Peyer's patch (tissue), 4 donors: ENCODE measurements at regions not wholly inside any gene's neighbourhood (a gene's known extent, or its start where the extent isn't known, plus 50 kb on each side); places are given as distances from the start of the nearest gene placed in this dataset.

Experiments
- DNase-seq, 3 donors: peaks; one replicate each; pipeline ENCODE4 v3.0.0-alpha.2; 2017 to 2019
- H3K27ac ChIP-seq, 4 donors: fragments of 200-600 bp; sonication (generic); one replicate each; pipeline ENCODE4 v1.5.1; 2016 to 2019
- H3K27me3 ChIP-seq, 2 donors: fragments of 200-600 bp; sonication (generic); one replicate each; pipeline ENCODE4 v1.5.1; 2019
- H3K36me3 ChIP-seq, 3 donors: fragments of 200-600 bp; sonication (generic); one replicate each; pipeline ENCODE4 v1.5.1; 2016 to 2019
- H3K4me1 ChIP-seq, 4 donors: fragments of 200-600 bp; sonication (generic); one replicate each; pipeline ENCODE4 v1.5.1; 2016 to 2019
- H3K4me3 ChIP-seq, 4 donors: fragments of 200-600 bp; sonication (generic); 1 replicate in 3 of 4; 2 replicates in 1 of 4; pipeline ENCODE4 v1.5.1; 2016 to 2019; ENCODE audit warnings: mild to moderate bottlenecking in 1 of 4
- H3K9me3 ChIP-seq, 4 donors: fragments of 200-600 bp; sonication (generic); one replicate each; pipeline ENCODE4 v1.5.1; 2016 to 2019; ENCODE audit warnings: mild to moderate bottlenecking in 1 of 4
- CTCF ChIP-seq, 6 experiments: fragments of 450-650 bp in 4 of 6; fragments of 200-600 bp in 2 of 6; sonication (generic) in 1 of 6; IDR thresholded peaks; one replicate each; pipeline ENCODE4 v1.5.1; 2017 to 2019; ENCODE audit warnings: antibody characterized with exemption in 6 of 6, mild to moderate bottlenecking in 3 of 6, moderate library complexity in 1 of 6
- POLR2A ChIP-seq, 2 donors: fragments of 450-650 bp; IDR thresholded peaks; one replicate each; pipeline ENCODE4 v1.5.1; 2017; ENCODE audit warnings: antibody characterized with exemption in 2 of 2, mild to moderate bottlenecking in 2 of 2, moderate library complexity in 2 of 2

GRCh38 chr20:58131551-58132142 is 96.8 kb downstream of the ANKRD60 start:
- no peaks in the 10 kb centered on the region for H3K9me3 ChIP-seq
- no peaks in the 10 kb centered on the region for H3K36me3 ChIP-seq
- H3K27ac ChIP-seq, result peak overlapping the region in 1 of 4 donors; percentile 52
- H3K4me3 ChIP-seq, result no peak overlapping the region
- no peak for DNase-seq
- no peaks in the 10 kb centered on the region for H3K27me3 ChIP-seq
- H3K4me1 ChIP-seq, result no peaks in the 10 kb centered on the region
- TF ChIP-seq CTCF (IDR thresholded peaks at IDR 0.05), result no peak
- TF ChIP-seq POLR2A (IDR thresholded peaks at IDR 0.05), result no peak

- Histone ChIP-seq H3K9me3 (no peaks in the 10 kb centered on the region), H3K4me3 (no peak overlapping the region), H3K36me3 (no peaks in the 10 kb centered on the region), H3K4me1 (no peaks in the 10 kb centered on the region), H3K27ac (peak overlapping the region in 1 of 4 donors; percentile 52), H3K27me3 (no peaks in the 10 kb centered on the region)
- TF ChIP-seq CTCF (IDR thresholded peaks at IDR 0.05) (no peak), POLR2A (IDR thresholded peaks at IDR 0.05) (no peak)
- no peak for DNase-seq
Measured at GRCh38 chr20:58131151-58131550, 97.3 kb downstream of the ANKRD60 start.

- H3K27me3 ChIP-seq, result no peaks in the 10 kb centered on the region
- H3K27ac ChIP-seq, result peak overlapping the region in 1 of 4 donors; percentile 52
- H3K36me3 ChIP-seq, result no peaks in the 10 kb centered on the region
- H3K4me1 ChIP-seq, result no peaks in the 10 kb centered on the region
- DNase-seq, result no peak
- H3K4me3 ChIP-seq, result no peak overlapping the region
- H3K9me3 ChIP-seq, result no peaks in the 10 kb centered on the region
- TF ChIP-seq CTCF (IDR thresholded peaks at IDR 0.05) (no peak), POLR2A (IDR thresholded peaks at IDR 0.05) (no peak)
Measured at GRCh38 chr20:58130581-58130980, 97.9 kb downstream of the ANKRD60 start.

- no peaks in the 10 kb centered on the region for H3K9me3 ChIP-seq
- no peak for TF ChIP-seq CTCF (IDR thresholded peaks at IDR 0.05)
- no peak for TF ChIP-seq POLR2A (IDR thresholded peaks at IDR 0.05)
- no peak overlapping the region for H3K27ac ChIP-seq
- no peaks in the 10 kb centered on the region for H3K27me3 ChIP-seq
- no peaks in the 10 kb centered on the region for H3K4me1 ChIP-seq
- no peak for DNase-seq
- no peak overlapping the region for H3K4me3 ChIP-seq
- no peaks in the 10 kb centered on the region for H3K36me3 ChIP-seq
Measured at GRCh38 chr20:58130156-58130555, 98.3 kb downstream of the ANKRD60 start.

GRCh38 chr20:58129721-58130151 is 98.7 kb downstream of the ANKRD60 start:
- Histone ChIP-seq H3K4me1 (no peaks in the 10 kb centered on the region), H3K9me3 (no peaks in the 10 kb centered on the region), H3K4me3 (no peak overlapping the region), H3K36me3 (no peaks in the 10 kb centered on the region), H3K27ac (no peak overlapping the region), H3K27me3 (no peaks in the 10 kb centered on the region)
- TF ChIP-seq CTCF (IDR thresholded peaks at IDR 0.05) (no peak), POLR2A (IDR thresholded peaks at IDR 0.05) (no peak)
- DNase-seq, result no peak
